H9 (cell line): ENCODE measurements at regions not wholly inside any gene's neighbourhood (a gene's known extent, or its start where the extent isn't known, plus 50 kb on each side); places are given as distances from the start of the nearest gene placed in this dataset.
A peak's percentile ranks its signal among the peaks of the same experiment; 100 is the strongest.

Source experiments
- DNase-seq: peaks from one replicate; pipeline ENCODE4 v3.0.0-alpha.2; 2017
- H2AFZ ChIP-seq: one replicate; pipeline ENCODE4 v1.6.1; 2013; ENCODE audit warnings: mild to moderate bottlenecking, low read length, control low read depth, moderate library complexity
- H2AK5ac ChIP-seq: 2 replicates; pipeline ENCODE4 v1.6.1; 2013; ENCODE audit warnings: low read length, control low read depth, mixed read lengths; ENCODE audit not compliant: insufficient read length
- H2BK120ac ChIP-seq: one replicate; pipeline ENCODE4 v1.6.1; 2013; ENCODE audit warnings: low read depth, mild to moderate bottlenecking, low read length, control low read depth, inconsistent platforms; ENCODE audit not compliant: poor library complexity, severe bottlenecking
- H2BK12ac ChIP-seq: 2 replicates; pipeline ENCODE4 v1.6.1; 2013; ENCODE audit warnings: low read length, control low read depth, mixed read lengths, low read depth; ENCODE audit not compliant: insufficient read length
- H2BK15ac ChIP-seq: 2 replicates; pipeline ENCODE4 v1.6.1; 2013; ENCODE audit warnings: low read depth, low read length, control low read depth
- H2BK20ac ChIP-seq: one replicate; pipeline ENCODE4 v1.6.1; 2013; ENCODE audit warnings: low read depth, mild to moderate bottlenecking, low read length, control low read depth, inconsistent platforms; ENCODE audit not compliant: poor library complexity, severe bottlenecking
- H2BK5ac ChIP-seq: 2 replicates; pipeline ENCODE4 v1.6.1; 2013; ENCODE audit warnings: low read length, control low read depth, mixed read lengths; ENCODE audit not compliant: insufficient read length
- H3K14ac ChIP-seq: 2 replicates; pipeline ENCODE4 v1.6.1; 2013; ENCODE audit warnings: low read length, control low read depth; ENCODE audit not compliant: insufficient read depth
- H3K18ac ChIP-seq: 2 replicates; pipeline ENCODE4 v1.6.1; 2013; ENCODE audit warnings: low read depth, mild to moderate bottlenecking, mixed read lengths, low read length, control low read depth; ENCODE audit not compliant: insufficient read length
- H3K23ac ChIP-seq: 2 replicates; pipeline ENCODE4 v1.6.1; 2013; ENCODE audit warnings: low read length, control low read depth, mixed read lengths, low read depth; ENCODE audit not compliant: insufficient read length
- H3K23me2 ChIP-seq: 2 replicates; pipeline ENCODE4 v1.6.1; 2013; ENCODE audit warnings: low read depth, mild to moderate bottlenecking, mixed read lengths, low read length, control low read depth; ENCODE audit not compliant: insufficient read length, poor library complexity, severe bottlenecking
- H3K27ac ChIP-seq: 2 replicates; pipeline ENCODE4 v1.5.1; 2013; ENCODE audit warnings: low read length, control low read depth, mixed read lengths, low read depth; ENCODE audit not compliant: insufficient read length
- H3K27me3 ChIP-seq: 2 replicates; pipeline ENCODE4 v1.6.1; 2013; ENCODE audit warnings: low read length, control low read depth, inconsistent platforms; ENCODE audit not compliant: insufficient read depth
- H3K4ac ChIP-seq: 2 replicates; pipeline ENCODE4 v1.6.1; 2013; ENCODE audit warnings: low read depth, mild to moderate bottlenecking, control low read depth, inconsistent platforms, low read length, moderate library complexity
- H3K4me1 ChIP-seq: 2 replicates; pipeline ENCODE4 v1.6.1; 2013; ENCODE audit warnings: low read length, control low read depth, inconsistent platforms; ENCODE audit not compliant: insufficient read depth
- H3K4me2 ChIP-seq: 2 replicates; pipeline ENCODE4 v1.6.1; 2013; ENCODE audit warnings: low read length, control low read depth, mixed read lengths; ENCODE audit not compliant: insufficient read length, insufficient read depth
- H3K56ac ChIP-seq: 2 replicates; pipeline ENCODE4 v1.6.1; 2013; ENCODE audit warnings: low read depth, mild to moderate bottlenecking, mixed read lengths, low read length, control low read depth; ENCODE audit not compliant: insufficient read length
- H3K79me1 ChIP-seq: 2 replicates; pipeline ENCODE4 v1.6.1; 2013; ENCODE audit warnings: low read depth, mild to moderate bottlenecking, moderate library complexity, low read length, control low read depth, inconsistent platforms; ENCODE audit not compliant: insufficient read depth, poor library complexity, severe bottlenecking
- H3K79me2 ChIP-seq: 2 replicates; pipeline ENCODE4 v1.6.1; 2013; ENCODE audit warnings: low read length, control low read depth, inconsistent platforms; ENCODE audit not compliant: insufficient read depth
- H3K9ac ChIP-seq: 2 replicates; pipeline ENCODE4 v1.6.1; 2013; ENCODE audit warnings: low read length, control low read depth, mixed read lengths; ENCODE audit not compliant: insufficient read length; ENCODE audit errors: extremely low read depth
- H3K9me3 ChIP-seq: one replicate; pipeline ENCODE4 v1.6.1; 2013; ENCODE audit warnings: low read depth, low read length, inconsistent platforms; ENCODE audit not compliant: control insufficient read depth
- H3T11ph ChIP-seq: one replicate; pipeline ENCODE4 v1.6.1; 2013; ENCODE audit warnings: mild to moderate bottlenecking, low read length, control low read depth, inconsistent platforms
- H4K20me1 ChIP-seq: one replicate; pipeline ENCODE4 v1.6.1; 2013; ENCODE audit not compliant: control insufficient read depth, insufficient read length, insufficient read depth
- H4K5ac ChIP-seq: 2 replicates; pipeline ENCODE4 v1.6.1; 2013; ENCODE audit warnings: low read depth, mild to moderate bottlenecking, mixed read lengths, low read length, control low read depth; ENCODE audit not compliant: insufficient read length
- H4K8ac ChIP-seq: replicated peaks from 2 replicates; pipeline ENCODE4 v1.6.1; 2013; ENCODE audit warnings: low read length, control low read depth, mixed read lengths, low read depth; ENCODE audit not compliant: insufficient read length
- H4K91ac ChIP-seq: 2 replicates; pipeline ENCODE4 v1.6.1; 2013; ENCODE audit warnings: low read depth, mild to moderate bottlenecking, moderate library complexity, mixed read lengths, low read length, control low read depth; ENCODE audit not compliant: insufficient read length
- H3K27ac Mint-ChIP-seq, 3 experiments: 2 replicates in 2 of 3; 3 replicates in 1 of 3; pipeline ENCODE4 v1.8.0; 2020 to 2021; ENCODE audit warnings: mixed read lengths in 3 of 3, mild to moderate bottlenecking in 1 of 3, moderate library complexity in 1 of 3
- H3K27me3 Mint-ChIP-seq: 2 replicates; pipeline ENCODE4 v1.8.0; 2021; ENCODE audit warnings: low read depth, mild to moderate bottlenecking, moderate library complexity, mixed read lengths
- H3K36me3 Mint-ChIP-seq, 3 experiments: 2 replicates in 2 of 3; 3 replicates in 1 of 3; pipeline ENCODE4 v1.8.0; 2020 to 2021; ENCODE audit warnings: low read depth in 3 of 3, mixed read lengths in 3 of 3; ENCODE audit not compliant: insufficient read depth in 1 of 3
- H3K4me1 Mint-ChIP-seq, 2 experiments: 2 replicates each; pipeline ENCODE4 v1.8.0; 2020; ENCODE audit warnings: mixed read lengths in 2 of 2
- H3K4me3 Mint-ChIP-seq, 2 experiments: 2 replicates in 1 of 2; 3 replicates in 1 of 2; pipeline ENCODE4 v1.8.0; 2020 to 2021; ENCODE audit warnings: mild to moderate bottlenecking in 2 of 2, mixed read lengths in 2 of 2, moderate library complexity in 1 of 2
- H3K9me3 Mint-ChIP-seq, 2 experiments: 2 replicates in 1 of 2; 3 replicates in 1 of 2; pipeline ENCODE4 v1.8.0; 2020; ENCODE audit warnings: mild to moderate bottlenecking in 2 of 2, mixed read lengths in 2 of 2, moderate library complexity in 1 of 2
- WGBS: extraction: QIAGEN DNeasy Blood & Tissue Kit; methylation state at CpG from one replicate; pipeline ENCODE4 v1.1.7; 2013; ENCODE audit warnings: missing lambda C conversion rate, low lambda C conversion rate, mixed read lengths; ENCODE audit not compliant: insufficient read length; ENCODE audit errors: extremely low coverage; 5-methylcytosine and 5-hydroxymethylcytosine counted together
- TF ChIP-seq, protein P1 (sequence below): fragments of 200-600 bp; sonication (generic); conservative IDR thresholded peaks from 3 replicates; pipeline ENCODE4 v1.8.0; 2021; ENCODE audit warnings: antibody characterized with exemption, mild to moderate bottlenecking

DNA sequence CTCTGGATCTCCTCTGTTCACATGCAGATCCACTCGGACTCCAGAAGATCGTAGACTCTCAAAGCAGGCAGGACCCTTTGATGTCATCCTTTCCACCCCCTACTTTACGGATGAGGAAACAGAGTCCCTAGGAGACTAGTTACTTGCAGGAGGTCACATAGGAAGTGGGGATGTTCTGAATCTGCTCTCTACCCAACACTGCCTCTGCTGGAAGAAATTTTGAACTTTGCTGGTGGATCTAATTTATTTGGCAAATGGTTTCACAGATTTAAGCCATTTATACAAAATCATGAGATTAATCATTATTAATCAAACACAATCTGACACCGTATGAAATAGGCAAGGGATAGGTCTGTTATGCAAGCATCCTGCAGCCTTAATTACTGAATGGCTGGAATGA, 55.0 kb upstream of the USP47 start:
- Histone ChIP-seq H4K5ac (no peak overlapping the region), H3K79me1 (no peaks in the 10 kb centered on the region), H3K23ac (no peak overlapping the region), H3K27me3 (no peaks in the 10 kb centered on the region), H3K4me2 (no peak overlapping the region), H3K9me3 (no peaks in the 10 kb centered on the region), H2BK5ac (no peak overlapping the region), H4K91ac (no peak overlapping the region), H3K14ac (no peak overlapping the region), H2BK12ac (no peak overlapping the region), H2AFZ (no peak overlapping the region), H3K4me1 (peaks cover 4% of the 10 kb centered on the region; the same call in 1 of the 2 replicates), H4K20me1 (no peaks in the 10 kb centered on the region), H2BK15ac (no peak overlapping the region), H2BK120ac (no peak overlapping the region), H2AK5ac (no peak overlapping the region), H4K8ac (no peak overlapping the region), H3K23me2 (no peaks in the 10 kb centered on the region), H2BK20ac (no peak overlapping the region), H3K9ac (no peak overlapping the region), H3K18ac (no peak overlapping the region), H3K4ac (no peak overlapping the region), H3T11ph (no peak overlapping the region), H3K56ac (no peak overlapping the region), H3K79me2 (no peaks in the 10 kb centered on the region), H3K27ac (no peak overlapping the region)
- Mint-ChIP-seq H3K9me3 (peaks cover 0 to 8% of the 10 kb centered on the region in 2 experiments; a peak in 4 of 5 replicates), H3K27me3 (no peaks in the 10 kb centered on the region), H3K27ac (no peak overlapping the region), H3K4me3 (no peak overlapping the region), H3K4me1 (peaks cover 8 to 13% of the 10 kb centered on the region in 2 experiments), H3K36me3 (peaks cover 0 to 5% (median 0%) of the 10 kb centered on the region in 3 experiments; a peak in 2 of 7 replicates)
- TF ChIP-seq, protein P1, sequence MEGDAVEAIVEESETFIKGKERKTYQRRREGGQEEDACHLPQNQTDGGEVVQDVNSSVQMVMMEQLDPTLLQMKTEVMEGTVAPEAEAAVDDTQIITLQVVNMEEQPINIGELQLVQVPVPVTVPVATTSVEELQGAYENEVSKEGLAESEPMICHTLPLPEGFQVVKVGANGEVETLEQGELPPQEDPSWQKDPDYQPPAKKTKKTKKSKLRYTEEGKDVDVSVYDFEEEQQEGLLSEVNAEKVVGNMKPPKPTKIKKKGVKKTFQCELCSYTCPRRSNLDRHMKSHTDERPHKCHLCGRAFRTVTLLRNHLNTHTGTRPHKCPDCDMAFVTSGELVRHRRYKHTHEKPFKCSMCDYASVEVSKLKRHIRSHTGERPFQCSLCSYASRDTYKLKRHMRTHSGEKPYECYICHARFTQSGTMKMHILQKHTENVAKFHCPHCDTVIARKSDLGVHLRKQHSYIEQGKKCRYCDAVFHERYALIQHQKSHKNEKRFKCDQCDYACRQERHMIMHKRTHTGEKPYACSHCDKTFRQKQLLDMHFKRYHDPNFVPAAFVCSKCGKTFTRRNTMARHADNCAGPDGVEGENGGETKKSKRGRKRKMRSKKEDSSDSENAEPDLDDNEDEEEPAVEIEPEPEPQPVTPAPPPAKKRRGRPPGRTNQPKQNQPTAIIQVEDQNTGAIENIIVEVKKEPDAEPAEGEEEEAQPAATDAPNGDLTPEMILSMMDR, result peak; percentile 69
- WGBS, result no CpG with 5 or more reads among the region's 4 CpGs
- DNase-seq, result no peak
